GM12878 (cell line): ENCODE measurements at regions not wholly inside any gene's neighbourhood (a gene's known extent, or its start where the extent isn't known, plus 50 kb on each side); places are given as distances from the start of the nearest gene placed in this dataset.

Experiments
- ATAC-seq: fragments of 200-7000 bp; cut with Tn5 transposase; 3 replicates; pipeline ENCODE4 v1.9.1; 2020; ENCODE audit warnings: mild to moderate bottlenecking, moderate library complexity
- BruUV-seq: library from RNA; stranded (reverse); fragments of 400-500 nt; replicated peaks from 2 replicates; lab custom pipeline; 2021; lab: Mats Ljungman, UMichigan
- CTCF ChIA-PET: fragments of 300-600 bp; sonication (Branson Sonifier 250); formaldehyde crosslinking; extraction: SDS; loops from one replicate; lab custom pipeline; 2021; ENCODE audit warnings: inconsistent platforms; lab: Yijun Ruan, JAX
- POLR2A ChIA-PET: fragments of 350-600 bp; formaldehyde crosslinking; extraction: SDS; loops from one replicate; lab custom pipeline; 2021; ENCODE audit warnings: inconsistent platforms; lab: Charles Lee
- RAD21 ChIA-PET: fragments of 300-600 bp; sonication (Branson Sonifier 250); formaldehyde crosslinking; loops from one replicate; lab custom pipeline; 2023; ENCODE audit warnings: antibody characterized with exemption; ENCODE audit not compliant: unreplicated experiment; lab: Charles Lee
- SMC1A ChIA-PET: fragments of 300-600 bp; sonication (Branson Sonifier 250); formaldehyde crosslinking; loops from one replicate; lab custom pipeline; 2023; ENCODE audit not compliant: unreplicated experiment, uncharacterized antibody; lab: Charles Lee
- DNase-seq: peaks from one replicate; pipeline ENCODE4 v3.0.0-alpha.2; 2011; ENCODE audit warnings: low read depth, low spot score
- FAIRE-seq: peaks from 3 replicates; lab custom pipeline; 2011; peaks lifted over from hg19 to GRCh38; lab: Jason Lieb, UNC
- H2AFZ ChIP-seq: 2 replicates; pipeline ENCODE4 v1.6.0; 2011; ENCODE audit warnings: low read depth, low read length, control low read depth; ENCODE audit not compliant: control insufficient read depth
- H3K27ac ChIP-seq: 2 replicates; pipeline ENCODE4 v1.5.1; 2011; ENCODE audit warnings: control low read depth; ENCODE audit not compliant: control insufficient read depth, insufficient read depth
- H3K27me3 ChIP-seq, 2 experiments: replicated peaks in 1 of 2; 2 replicates each; pipeline versions ENCODE4 v1.6.0 to v1.6.1; 2011; ENCODE audit warnings: low read length in 1 of 2; ENCODE audit not compliant: control insufficient read depth in 2 of 2, insufficient read depth in 2 of 2
- H3K36me3 ChIP-seq, 2 experiments: 2 replicates each; pipeline ENCODE4 v1.5.1; 2011; ENCODE audit warnings: low read length in 1 of 2; ENCODE audit not compliant: control insufficient read depth in 2 of 2, insufficient read depth in 2 of 2
- H3K4me1 ChIP-seq: 2 replicates; pipeline ENCODE4 v1.6.1; 2011; ENCODE audit warnings: mild to moderate bottlenecking, low read length, moderate library complexity, mixed read lengths; ENCODE audit not compliant: control insufficient read depth, insufficient read depth
- H3K4me2 ChIP-seq: 2 replicates; pipeline ENCODE4 v1.6.0; 2011; ENCODE audit warnings: control low read depth; ENCODE audit not compliant: control insufficient read depth, insufficient read depth
- H3K4me3 ChIP-seq: fragments of 200-600 bp; sonication (generic); 2 replicates; pipeline ENCODE4 v1.5.1; 2016
- H3K79me2 ChIP-seq: 2 replicates; pipeline ENCODE4 v1.6.0; 2011; ENCODE audit warnings: low read length; ENCODE audit not compliant: control insufficient read depth, insufficient read depth
- H3K9ac ChIP-seq: 2 replicates; pipeline ENCODE4 v1.8.0; 2011; ENCODE audit warnings: low read length, control low read depth, mixed read lengths; ENCODE audit not compliant: control insufficient read depth, insufficient read depth
- H3K9me3 ChIP-seq: replicated peaks from 3 replicates; pipeline ENCODE4 v1.5.1; 2011; ENCODE audit warnings: mild to moderate bottlenecking, low read length; ENCODE audit not compliant: control insufficient read depth, insufficient read depth
- H4K20me1 ChIP-seq: 2 replicates; pipeline ENCODE4 v1.6.0; 2011; ENCODE audit not compliant: control insufficient read depth, insufficient read depth
- BCL3 ChIP-seq: IDR thresholded peaks from 2 replicates; pipeline ENCODE4 v1.6.1; 2011; ENCODE audit warnings: borderline replicate concordance, low read depth, mild to moderate bottlenecking, moderate library complexity, low read length; ENCODE audit not compliant: insufficient read depth, poor library complexity, severe bottlenecking
- CHD1 ChIP-seq: IDR thresholded peaks from 2 replicates; pipeline ENCODE4 v1.6.1; 2012; ENCODE audit warnings: low read depth, low read length, improper control_type of control experiment
- CUX1 ChIP-seq: IDR thresholded peaks from 2 replicates; pipeline ENCODE4 v1.6.1; 2012; ENCODE audit warnings: improper control_type of control experiment, low read depth, low read length; ENCODE audit not compliant: insufficient replicate concordance
- KLF5 ChIP-seq: fragments of 450-650 bp; IDR thresholded peaks from 2 replicates; pipeline ENCODE4 v1.6.1; 2014; ENCODE audit warnings: mild to moderate bottlenecking; ENCODE audit not compliant: partially characterized antibody
- LARP7 ChIP-seq: fragments of 450-650 bp; IDR thresholded peaks from 2 replicates; pipeline ENCODE4 v1.6.1; 2017; ENCODE audit warnings: mild to moderate bottlenecking
- NBN ChIP-seq: fragments of 450-650 bp; IDR thresholded peaks from 2 replicates; pipeline ENCODE4 v1.6.1; 2016
- NFYA ChIP-seq: IDR thresholded peaks from 2 replicates; pipeline ENCODE4 v1.6.1; 2011; ENCODE audit warnings: low read depth, mild to moderate bottlenecking, low read length, improper control_type of control experiment, borderline replicate concordance
- NR2C1 ChIP-seq: fragments of 450-650 bp; IDR thresholded peaks from 2 replicates; pipeline ENCODE4 v1.6.1; 2017; ENCODE audit warnings: antibody characterized with exemption, mild to moderate bottlenecking, moderate library complexity
- SP1 ChIP-seq: IDR thresholded peaks from one replicate; pipeline ENCODE4 v1.6.1; 2011; ENCODE audit warnings: low read depth, low read length
- SREBF1 ChIP-seq: IDR thresholded peaks from 2 replicates; pipeline ENCODE4 v1.6.1; 2012; ENCODE audit warnings: mild to moderate bottlenecking, low read length
- ZNF274 ChIP-seq: IDR thresholded peaks from one replicate; pipeline ENCODE4 v1.8.0; 2011; ENCODE audit not compliant: insufficient read length, insufficient read depth
- ZNF592 ChIP-seq: fragments of 450-650 bp; IDR thresholded peaks from 2 replicates; pipeline ENCODE4 v1.6.1; 2017; ENCODE audit warnings: mild to moderate bottlenecking, moderate library complexity
- ZZZ3 ChIP-seq: IDR thresholded peaks from 2 replicates; pipeline ENCODE4 v1.6.1; 2011; ENCODE audit warnings: low read depth; ENCODE audit not compliant: control insufficient read depth, insufficient read length
- WGBS: methylation state at CpG from one replicate; pipeline ENCODE4 v1.1.6; 2016; ENCODE audit warnings: low lambda C conversion rate; ENCODE audit not compliant: insufficient replicate concordance, insufficient coverage; ENCODE audit errors: missing lambda C conversion rate; 5-methylcytosine and 5-hydroxymethylcytosine counted together
- in situ Hi-C: fragments of 300-500 bp; cut with MboI; formaldehyde crosslinking; loops from 9 replicates; pipeline ENCODE4 v1.14.3; 2018; ENCODE audit warnings: mixed read lengths
- intact Hi-C: fragments of 100-400 bp; cut with micrococcal nuclease; formaldehyde crosslinking; loops from one replicate; pipeline ENCODE4 v1.14.2; 2022; ENCODE audit not compliant: unreplicated experiment

- TF ChIP-seq ZNF592 (no peak), NFYA (no peak), NBN (no peak), BCL3 (no peak), SP1 (no peak), NR2C1 (no peak)
Measured at GRCh38 chr2:176484838-176485237, 215.6 kb downstream of the MTX2 start (continued).

- no peak overlapping the region for H3K4me3 ChIP-seq
- TF ChIP-seq CHD1 = no peak
- no peak for TF ChIP-seq ZNF274
- TF ChIP-seq SREBF1 = no peak
- TF ChIP-seq KLF5 = no peak
- no peak for TF ChIP-seq CUX1
- no peak for TF ChIP-seq ZZZ3
- TF ChIP-seq LARP7 = no peak
Measured at GRCh38 chr2:176488431-176488830, 219.2 kb downstream of the MTX2 start.

More at GRCh38 chr2:176488431-176488830, 219.2 kb downstream of the MTX2 start:
- CTCF ChIA-PET = interaction anchor here (1.7 to 2.1 kb wide), 2 partner anchors 10 to 33 kb away, joined by 5 to 7 read pairs; no protein-coding TSS in a partner anchor
- no peak overlapping the region for H2AFZ ChIP-seq
- ATAC-seq (no peak), FAIRE-seq (no peak), DNase-seq (no peak)
- in situ Hi-C loops (no loop called here), intact Hi-C loops (no loop called here)
- no peaks in the 10 kb centered on the region; a peak in 1 of 4 replicates for H3K27me3 ChIP-seq
- no TSS peak for BruUV-seq
- no peak overlapping the region for H3K27ac ChIP-seq
- RAD21 ChIA-PET = interaction anchor here (2.4 kb wide), 1 partner anchor 65 kb away, joined by 6 read pairs; no protein-coding TSS in a partner anchor
- no peaks in the 10 kb centered on the region for H4K20me1 ChIP-seq
- H3K36me3 ChIP-seq = no peaks in the 10 kb centered on the region
- H3K9me3 ChIP-seq = no peaks in the 10 kb centered on the region
- no peak overlapping the region for H3K4me2 ChIP-seq
- POLR2A ChIA-PET = no interaction called here
- H3K79me2 ChIP-seq = no peaks in the 10 kb centered on the region
- peaks cover 19% of the 10 kb centered on the region for H3K4me1 ChIP-seq
- SMC1A ChIA-PET = interaction anchor here (0.7 to 2.0 kb wide), 3 partner anchors 42 to 192 kb away, joined by 3 to 6 read pairs (median 3); no protein-coding TSS in a partner anchor
- WGBS = 61% methylated on average over 2 of the region's 2 CpGs
- no peak overlapping the region for H3K9ac ChIP-seq
